Esophagus squamous epithelium (tissue), 5 donors: ENCODE measurements at regions not wholly inside any gene's neighbourhood (a gene's known extent, or its start where the extent isn't known, plus 50 kb on each side); places are given as distances from the start of the nearest gene placed in this dataset.

Experiments used
- DNase-seq: peaks from one replicate; lab custom pipeline; 2025; lab: John Stamatoyannopoulos, UW
- H3K27ac ChIP-seq, 4 donors: fragments of 200-600 bp; sonication (generic); one replicate each; pipeline ENCODE4 v1.5.1; 2016 to 2019; ENCODE audit warnings: mild to moderate bottlenecking in 1 of 4
- H3K27me3 ChIP-seq, 4 donors: fragments of 200-600 bp; sonication (generic); 1 replicate in 3 of 4; 2 replicates in 1 of 4; pipeline versions ENCODE4 v1.5.1 to v1.6.0; 2017 to 2021; ENCODE audit warnings: antibody characterized with exemption in 1 of 4
- H3K36me3 ChIP-seq, 3 donors: fragments of 200-600 bp; sonication (generic); one replicate each; pipeline ENCODE4 v1.5.1; 2016 to 2019
- H3K4me1 ChIP-seq, 3 donors: fragments of 200-600 bp; sonication (generic); one replicate each; pipeline ENCODE4 v1.5.1; 2017 to 2019
- H3K4me3 ChIP-seq, 4 donors: fragments of 200-600 bp; sonication (generic); 1 replicate in 3 of 4; 2 replicates in 1 of 4; pipeline ENCODE4 v1.5.1; 2016 to 2019; ENCODE audit warnings: mild to moderate bottlenecking in 2 of 4, moderate library complexity in 1 of 4
- H3K9me3 ChIP-seq, 3 donors: fragments of 200-600 bp; sonication (generic); one replicate each; pipeline ENCODE4 v1.5.1; 2016 to 2019
- CTCF ChIP-seq, 6 experiments: fragments of 450-650 bp in 4 of 6; fragments of 200-600 bp in 2 of 6; sonication (generic) in 2 of 6; IDR thresholded peaks; one replicate each; pipeline ENCODE4 v1.5.1; 2016 to 2019; ENCODE audit warnings: antibody characterized with exemption in 6 of 6, mild to moderate bottlenecking in 4 of 6, moderate library complexity in 4 of 6
- POLR2A ChIP-seq, 4 donors: fragments of 450-650 bp; IDR thresholded peaks; one replicate each; pipeline ENCODE4 v1.6.1; 2017; ENCODE audit warnings: antibody characterized with exemption in 4 of 4, mild to moderate bottlenecking in 4 of 4, moderate library complexity in 3 of 4
- WGBS, 2 donors: methylation state at CpG; one replicate each; pipeline ENCODE4 v1.1.5; 2018; 5-methylcytosine and 5-hydroxymethylcytosine counted together
- intact Hi-C: fragments of 100-400 bp; cut with DNase I; formaldehyde crosslinking; loops from one replicate; pipeline ENCODE4 v1.15.0; 2022
- donor health status: DM: yes; HTN: yes; CAD: no.

GRCh38 chr4:34464196-34464595, 1780.1 kb downstream of the ARAP2 start:
- no peak for DNase-seq
- Histone ChIP-seq H3K36me3 (no peaks in the 10 kb centered on the region), H3K27ac (no peak overlapping the region), H3K4me3 (no peak overlapping the region), H3K27me3 (no peaks in the 10 kb centered on the region), H3K9me3 (no peaks in the 10 kb centered on the region), H3K4me1 (no peaks in the 10 kb centered on the region)
- intact Hi-C loops: no loop called here
- TF ChIP-seq CTCF (IDR thresholded peaks at IDR 0.05) (no peak), POLR2A (IDR thresholded peaks at IDR 0.05) (no peak)
- 47 to 62% methylated on average over 2 of the region's 2 CpGs for WGBS, 2 donors

GRCh38 chr4:34466411-34466810, 1777.9 kb downstream of the ARAP2 start:
- no peak for TF ChIP-seq POLR2A (IDR thresholded peaks at IDR 0.05)
- H3K27me3 ChIP-seq: no peaks in the 10 kb centered on the region
- H3K4me1 ChIP-seq: no peaks in the 10 kb centered on the region
- no peak overlapping the region for H3K4me3 ChIP-seq
- H3K9me3 ChIP-seq: no peaks in the 10 kb centered on the region
- no peak for DNase-seq
- intact Hi-C loops: no loop called here
- no peak overlapping the region for H3K27ac ChIP-seq
- WGBS, 2 donors: 14 to 23% methylated on average over 1 of the region's 1 CpG
- H3K36me3 ChIP-seq: no peaks in the 10 kb centered on the region

DNA sequence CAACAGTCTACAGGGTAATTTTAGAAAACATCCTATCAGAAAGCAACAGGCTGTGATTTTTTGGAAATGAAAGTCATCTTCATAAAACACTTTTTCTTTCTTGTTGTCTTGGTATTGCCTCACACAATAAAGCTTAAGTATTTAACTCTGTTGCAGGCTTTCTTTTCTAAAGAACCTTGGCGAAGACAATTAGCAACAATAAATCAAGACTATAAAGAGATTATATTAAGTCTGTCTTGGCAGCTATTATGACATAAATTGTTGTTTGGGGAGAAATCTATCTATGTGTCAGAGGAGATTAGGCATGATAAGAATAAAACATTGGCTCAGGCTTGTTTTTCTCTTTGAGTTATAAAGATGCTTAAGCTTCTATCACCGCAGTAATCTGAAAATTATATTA, 1774.8 kb downstream of the ARAP2 start:
- intact Hi-C loops: no loop called here
- Histone ChIP-seq H3K27me3 (no peaks in the 10 kb centered on the region), H3K4me3 (no peak overlapping the region), H3K9me3 (no peaks in the 10 kb centered on the region), H3K36me3 (no peaks in the 10 kb centered on the region), H3K4me1 (no peaks in the 10 kb centered on the region), H3K27ac (no peak overlapping the region)
- TF ChIP-seq POLR2A (IDR thresholded peaks at IDR 0.05) (no peak), CTCF (IDR thresholded peaks at IDR 0.05) (no peak)
- whole genome bisulfite sequencing, 2 donors: 26 to 28% methylated on average over 2 of the region's 2 CpGs
- no peak for DNase-seq

- TF ChIP-seq POLR2A (IDR thresholded peaks at IDR 0.05) (no peak), CTCF (IDR thresholded peaks at IDR 0.05) (no peak)
- intact Hi-C loops: no loop called here
- Histone ChIP-seq H3K9me3 (no peaks in the 10 kb centered on the region), H3K27ac (no peak overlapping the region), H3K4me1 (no peaks in the 10 kb centered on the region), H3K27me3 (no peaks in the 10 kb centered on the region), H3K36me3 (no peaks in the 10 kb centered on the region), H3K4me3 (no peak overlapping the region)
- DNase-seq: no peak
Measured at GRCh38 chr4:34485252-34485651, 1759.1 kb downstream of the ARAP2 start.

DNA sequence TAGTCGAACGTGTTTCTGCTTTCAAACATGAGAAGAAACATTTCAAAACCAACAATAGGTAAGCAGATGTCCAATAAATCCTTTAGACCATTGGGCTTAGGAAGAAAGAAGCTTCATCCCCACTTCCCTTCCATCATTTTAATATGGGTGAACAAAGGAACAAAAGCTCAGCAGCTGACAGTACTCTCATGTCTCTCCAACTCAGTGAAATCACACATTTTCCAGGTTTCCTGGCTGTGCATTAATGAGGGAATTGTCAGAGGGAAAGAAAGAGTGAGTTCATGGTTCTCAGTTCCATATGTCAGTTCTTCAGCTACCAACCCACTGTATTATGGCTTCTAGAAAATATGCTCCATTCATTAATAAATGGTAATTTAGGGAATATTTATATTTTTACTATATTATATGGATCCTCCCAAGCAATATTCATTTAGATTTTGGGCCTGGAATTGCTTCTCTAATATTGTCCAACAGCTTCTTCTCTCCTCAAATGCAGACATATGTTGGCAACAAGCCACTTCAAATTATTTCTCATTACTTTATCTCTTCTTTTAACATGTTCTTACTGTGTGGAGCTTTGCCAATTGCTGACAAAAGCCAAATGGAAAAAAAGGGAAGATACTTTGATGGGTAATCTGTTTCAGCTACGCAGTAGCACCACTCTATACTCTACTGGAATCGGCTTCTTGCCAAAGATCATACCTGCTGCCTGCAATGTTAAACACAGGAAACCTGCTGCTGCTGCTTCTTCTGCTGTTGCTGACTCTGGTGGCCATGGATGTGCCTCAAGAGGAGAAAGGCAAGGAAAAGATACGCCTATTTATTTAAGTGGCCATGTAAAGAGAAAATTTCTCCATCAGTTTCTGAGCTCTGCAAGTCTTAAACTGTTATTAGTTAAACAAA, 1757.6 kb downstream of the ARAP2 start:
- H3K36me3 ChIP-seq: no peaks in the 10 kb centered on the region
- H3K27me3 ChIP-seq: no peaks in the 10 kb centered on the region
- no peak for DNase-seq
- H3K9me3 ChIP-seq: no peaks in the 10 kb centered on the region
- H3K4me3 ChIP-seq: no peak overlapping the region
- H3K4me1 ChIP-seq: no peaks in the 10 kb centered on the region
- WGBS, 2 donors: 49 to 71% methylated on average over 5 of the region's 5 CpGs
- intact Hi-C loops: no loop called here
- H3K27ac ChIP-seq: no peak overlapping the region
- TF ChIP-seq CTCF (IDR thresholded peaks at IDR 0.05) (no peak), POLR2A (IDR thresholded peaks at IDR 0.05) (no peak)
